HG03354 (cell line): ENCODE measurements at regions not wholly inside any gene's neighbourhood (a gene's known extent, or its start where the extent isn't known, plus 50 kb on each side); places are given as distances from the start of the nearest gene placed in this dataset.
"Not testable (repeated sequence)": the region's sequence is repeated elsewhere in the genome, so short reads cannot be mapped to it uniquely, and the experiment has no call there.

Experiments
- ATAC-seq: cut with Tn5 transposase; IDR thresholded peaks from one replicate; pipeline ENCODE4 v1.9.1; 2021; ENCODE audit warnings: mild to moderate bottlenecking; ENCODE audit not compliant: unreplicated experiment, poor library complexity, severe bottlenecking

DNA sequence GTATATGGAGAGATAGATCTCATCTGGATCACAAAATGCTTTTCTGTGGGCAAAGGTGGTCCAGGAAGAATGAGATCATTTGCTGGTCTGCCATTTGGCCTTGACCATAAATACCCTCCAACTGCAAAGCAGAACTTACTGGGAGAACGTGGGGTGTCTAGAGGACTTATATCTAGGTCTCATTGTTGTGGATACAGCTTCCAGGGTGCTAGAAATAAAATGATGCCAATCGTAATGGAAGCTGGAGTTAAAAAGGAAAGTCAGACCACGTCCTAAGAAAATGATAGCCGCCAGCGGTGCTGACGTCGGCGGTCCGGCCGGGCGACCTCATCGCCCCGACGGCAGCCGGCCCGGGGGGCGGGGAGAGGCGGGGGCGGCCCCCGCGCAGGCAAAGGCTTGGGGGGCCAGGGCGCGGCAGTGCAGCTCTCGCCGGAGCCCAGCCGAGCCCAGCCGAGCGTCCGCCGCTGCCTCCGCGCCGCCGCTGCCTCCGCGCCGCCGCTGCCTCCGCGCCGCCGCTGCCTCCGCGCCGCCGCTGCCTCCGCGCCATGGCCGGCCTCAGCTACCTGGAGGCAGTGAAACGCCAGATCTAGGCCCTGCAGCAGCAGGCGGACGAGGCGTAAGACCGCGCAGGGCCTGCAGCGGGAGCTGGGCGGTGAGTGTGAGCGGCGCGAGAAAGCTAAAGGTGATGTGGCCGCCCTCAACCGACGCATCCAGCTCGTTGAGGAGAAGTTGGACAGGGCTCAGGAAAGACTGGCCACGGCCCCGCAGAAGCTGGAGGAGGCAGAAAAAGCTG, 89.5 kb downstream of the EOMES start:
- ATAC-seq: peak; percentile 91

DNA sequence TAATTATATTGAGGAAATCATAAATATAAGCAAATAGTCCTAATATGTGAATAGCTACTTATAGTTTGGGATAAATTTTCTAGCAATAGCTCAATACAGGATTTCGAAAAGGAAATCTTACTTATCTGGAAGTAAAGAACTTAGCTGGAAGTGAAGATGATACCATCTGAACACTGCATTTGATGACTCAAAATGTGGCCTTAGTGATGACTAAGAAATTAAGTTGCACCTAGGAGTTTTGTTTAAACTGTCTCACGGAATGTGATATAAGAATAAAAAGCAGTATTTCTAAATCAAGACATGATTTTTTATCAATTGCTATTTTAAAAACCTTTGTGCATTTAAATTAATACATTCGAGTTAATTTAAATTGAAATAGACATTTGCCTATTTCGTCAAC, 91.2 kb downstream of the EOMES start:
- ATAC-seq: no peak

DNA sequence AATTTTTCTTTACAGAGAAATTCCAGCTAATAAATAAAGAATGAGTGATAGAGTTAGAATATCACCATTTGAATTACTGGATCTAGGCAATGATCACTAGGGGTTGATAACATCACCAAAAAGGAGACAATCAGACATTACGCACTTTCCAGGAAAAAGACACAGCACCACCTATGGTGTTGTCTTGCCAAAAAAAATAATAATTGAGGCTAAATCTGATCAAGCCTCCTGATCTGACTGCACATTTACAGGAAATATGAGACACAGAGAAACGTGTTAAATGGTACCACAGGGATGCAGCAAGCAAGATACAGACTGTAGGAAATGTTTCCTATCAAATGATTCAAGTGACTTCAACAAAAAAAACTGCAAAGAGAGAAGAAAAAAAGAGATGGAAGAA, 92.8 kb downstream of the EOMES start:
- no peak for ATAC-seq

DNA sequence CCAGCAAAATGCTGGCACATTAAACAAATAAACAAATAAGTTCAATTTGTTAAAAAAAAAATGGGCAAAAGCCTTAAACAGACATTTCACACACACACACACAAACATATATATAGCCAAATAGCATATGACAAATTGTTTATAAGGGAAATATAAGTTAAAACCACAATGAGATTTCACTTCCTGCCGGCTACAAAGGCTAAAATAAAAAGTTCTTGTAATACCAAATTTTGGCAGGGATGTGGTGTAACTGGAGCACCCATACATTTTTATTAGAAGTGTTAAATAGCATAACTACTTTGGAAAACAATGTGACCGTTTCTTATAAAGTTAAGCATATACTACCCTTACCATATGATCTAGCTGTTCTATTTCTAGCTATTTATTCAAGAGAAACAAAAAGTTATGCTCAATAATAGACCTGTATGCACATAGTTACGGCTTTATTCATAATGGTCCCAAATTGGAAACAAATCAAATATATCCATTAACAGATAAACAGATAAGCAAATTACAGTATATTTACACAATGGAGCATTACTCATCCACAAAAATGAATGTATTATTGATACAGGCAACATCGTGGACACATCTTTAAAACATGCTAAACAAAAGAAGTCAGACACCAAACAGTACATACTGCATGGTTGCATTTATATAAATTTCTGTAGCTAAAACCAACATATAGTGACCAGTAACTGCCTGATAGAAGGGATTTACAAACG, 93.9 kb downstream of the EOMES start:
- ATAC-seq: no peak

DNA sequence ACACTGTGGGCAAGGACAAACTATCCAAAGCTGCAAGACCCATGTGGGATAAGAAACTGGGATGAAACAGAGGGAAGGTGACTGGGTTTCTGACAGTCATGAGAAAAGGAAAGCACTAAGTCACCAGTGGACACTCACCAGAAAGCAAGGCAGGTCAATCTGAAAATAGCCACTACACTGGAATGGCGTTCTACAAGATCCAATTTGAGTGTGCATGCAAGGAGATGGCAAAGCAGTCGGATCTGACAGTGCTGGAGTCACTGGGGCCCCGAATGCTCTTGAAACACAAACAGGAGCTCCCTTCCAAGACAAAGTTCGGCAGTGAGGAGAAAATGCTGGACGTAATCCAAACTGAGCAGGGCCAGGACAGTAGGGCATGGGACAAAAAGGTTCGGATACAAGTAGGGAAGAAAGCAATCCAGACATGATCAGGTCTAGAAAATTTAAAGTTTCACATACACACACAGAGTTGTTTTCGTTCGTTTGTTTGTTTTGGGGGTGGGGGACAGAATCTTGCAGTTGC, 95.5 kb downstream of the EOMES start:
- ATAC-seq: no peak

DNA sequence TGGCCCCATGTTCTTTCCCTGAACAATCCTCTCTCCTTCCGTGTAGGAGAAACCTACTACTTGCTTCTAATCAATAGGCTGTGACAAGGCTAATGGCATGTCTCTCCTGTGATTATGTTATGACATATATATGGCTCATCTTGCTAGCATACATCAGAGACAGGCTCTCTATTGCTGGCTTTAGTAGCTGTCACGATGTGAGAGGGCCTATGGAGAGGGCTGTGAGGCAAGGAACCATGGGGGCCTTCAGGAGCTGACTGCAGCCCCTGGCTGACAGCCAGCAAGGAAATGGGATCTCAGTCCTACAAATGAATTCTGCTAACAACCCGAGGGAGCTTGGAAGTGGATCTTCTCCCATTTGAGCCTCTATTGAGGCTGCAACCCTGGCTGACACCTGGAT, 96.3 kb downstream of the EOMES start:
- no peak for ATAC-seq

DNA sequence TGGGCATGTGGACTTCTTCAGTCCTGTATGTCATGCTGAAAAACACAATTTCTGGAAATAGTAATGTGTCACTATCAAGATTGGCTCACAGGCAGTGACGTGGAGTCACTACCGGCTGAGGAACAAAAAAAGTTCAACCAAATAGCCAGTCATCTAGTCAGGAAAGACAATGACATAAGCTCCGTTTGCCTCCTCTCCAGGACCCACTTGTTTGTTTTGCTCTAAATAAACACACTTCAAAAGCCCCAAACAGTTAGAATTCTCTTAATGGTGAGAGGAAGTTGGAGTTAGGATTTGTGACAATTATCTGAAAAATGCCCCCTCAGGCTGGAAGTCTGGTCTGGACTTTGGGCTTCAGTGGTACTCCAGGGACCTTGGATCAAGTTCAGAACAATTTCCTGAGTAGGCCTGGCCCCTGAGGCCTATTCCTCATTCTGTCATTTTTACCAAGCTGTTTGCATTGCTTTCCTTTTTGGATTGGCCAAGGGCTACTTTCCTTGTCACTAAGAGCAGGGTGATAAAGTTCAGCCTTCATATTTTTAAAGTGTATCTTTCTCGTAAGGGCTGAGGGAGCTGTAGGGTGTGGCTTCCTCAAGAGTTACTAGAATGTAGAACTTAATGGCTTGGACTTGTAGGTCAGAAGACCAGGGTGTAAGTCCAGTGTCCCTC, 98.9 kb downstream of the EOMES start:
- ATAC-seq: no peak

DNA sequence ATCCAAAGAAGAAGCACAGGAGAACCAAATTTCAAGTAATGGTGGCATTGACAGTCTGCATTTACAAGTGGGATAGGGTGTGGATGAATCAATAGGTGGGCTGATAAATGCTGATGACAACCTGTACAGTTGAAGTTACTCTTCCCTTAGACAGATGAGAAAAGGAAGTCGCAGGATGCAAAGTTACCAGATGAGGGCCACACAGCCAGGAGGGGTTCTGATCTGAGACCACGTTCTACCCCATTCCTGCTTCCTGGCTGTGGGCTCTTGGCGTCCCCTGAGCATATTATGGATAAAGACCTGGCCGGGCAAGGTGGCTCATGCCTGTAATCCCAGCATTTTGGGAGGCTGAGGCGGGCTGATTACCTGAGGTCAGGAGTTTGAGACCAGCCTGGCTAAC, 104.6 kb downstream of the EOMES start:
- no peak for ATAC-seq

DNA sequence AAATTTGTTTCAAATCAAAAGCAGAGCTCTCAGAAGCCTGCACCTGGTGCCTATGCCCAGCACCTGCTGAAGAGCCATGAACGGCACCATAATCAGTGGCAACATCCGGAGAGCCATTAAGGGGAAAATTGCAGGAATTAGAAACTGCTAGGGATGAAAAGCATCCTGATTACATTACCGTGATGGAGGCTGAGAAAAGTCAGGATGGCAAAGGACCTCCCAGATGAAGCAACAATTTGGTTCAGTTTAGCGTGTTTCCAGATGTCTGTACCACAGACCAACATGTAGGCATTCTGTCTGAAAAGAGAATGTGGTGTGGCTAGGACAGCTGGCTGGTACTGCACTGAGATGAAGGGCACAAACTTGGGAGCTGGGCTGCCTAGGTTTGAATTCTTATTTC, 106.1 kb downstream of the EOMES start:
- ATAC-seq: no peak

DNA sequence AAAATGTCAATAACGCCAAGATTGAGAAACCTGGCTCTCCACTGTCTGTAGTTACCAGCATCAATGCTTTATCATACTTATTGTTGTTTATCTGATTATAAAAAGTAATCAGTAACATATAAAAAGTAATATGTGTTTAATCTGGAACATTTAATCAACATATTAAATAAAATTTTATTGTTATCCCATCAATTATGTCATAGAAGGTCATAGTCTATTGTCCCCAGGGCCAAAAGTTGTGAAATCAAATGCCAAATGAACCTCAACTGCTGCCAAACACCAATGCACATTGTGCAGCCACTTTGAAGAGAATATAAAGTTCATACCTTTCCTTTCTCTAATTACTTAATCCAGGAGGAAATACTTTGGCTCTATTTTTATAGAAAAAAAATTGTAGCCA, 106.6 kb downstream of the EOMES start:
- no peak for ATAC-seq

DNA sequence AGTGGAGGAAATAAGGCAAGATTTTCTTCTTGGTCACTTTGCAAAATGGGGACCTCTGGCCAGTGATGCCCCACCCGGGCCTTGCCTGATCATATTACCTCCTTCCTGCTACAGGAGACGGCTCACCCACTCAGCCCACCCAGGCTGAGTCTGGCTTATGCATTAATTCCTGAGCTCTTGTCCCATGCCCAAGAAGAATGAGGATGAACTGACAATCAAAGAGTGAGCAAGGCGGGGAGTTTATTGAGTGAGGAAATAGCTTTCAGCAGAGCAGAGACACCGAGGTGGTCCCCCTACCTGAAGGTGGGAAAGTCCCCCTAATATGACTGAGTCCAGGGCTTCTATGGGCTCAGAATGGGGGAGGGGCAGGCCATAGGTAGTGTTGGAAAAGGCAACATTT, 107.5 kb downstream of the EOMES start:
- no peak for ATAC-seq

DNA sequence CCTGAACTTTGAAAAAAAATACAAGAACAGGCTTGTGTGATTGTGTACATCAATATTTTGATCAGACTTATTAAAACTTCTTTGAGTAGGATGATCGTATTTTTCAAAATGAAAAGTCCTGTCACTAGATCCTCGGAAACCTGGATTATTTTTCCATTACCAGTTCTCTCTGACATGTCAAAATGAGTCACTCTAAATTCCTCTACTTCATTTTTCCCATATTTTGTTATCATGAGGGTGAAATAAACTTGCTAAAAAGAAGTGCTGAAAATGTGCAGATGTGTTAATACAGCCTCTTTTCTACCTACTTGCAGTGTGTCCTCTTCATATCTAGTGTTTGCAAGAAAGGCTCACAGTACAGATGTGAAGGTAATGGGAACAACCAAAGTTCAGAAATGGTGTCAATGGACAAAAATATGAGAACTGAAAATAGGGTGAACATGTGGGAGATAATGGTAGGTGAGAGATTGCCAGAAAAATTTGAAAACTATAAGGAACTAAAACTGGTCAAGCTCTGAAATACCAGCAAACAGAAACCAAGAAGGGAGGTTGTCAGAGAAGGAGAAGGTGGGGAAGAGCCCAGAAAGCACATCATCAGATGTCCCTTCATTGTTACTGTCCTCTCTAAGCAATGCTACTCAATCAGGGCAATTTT, 108.2 kb downstream of the EOMES start:
- no peak for ATAC-seq

DNA sequence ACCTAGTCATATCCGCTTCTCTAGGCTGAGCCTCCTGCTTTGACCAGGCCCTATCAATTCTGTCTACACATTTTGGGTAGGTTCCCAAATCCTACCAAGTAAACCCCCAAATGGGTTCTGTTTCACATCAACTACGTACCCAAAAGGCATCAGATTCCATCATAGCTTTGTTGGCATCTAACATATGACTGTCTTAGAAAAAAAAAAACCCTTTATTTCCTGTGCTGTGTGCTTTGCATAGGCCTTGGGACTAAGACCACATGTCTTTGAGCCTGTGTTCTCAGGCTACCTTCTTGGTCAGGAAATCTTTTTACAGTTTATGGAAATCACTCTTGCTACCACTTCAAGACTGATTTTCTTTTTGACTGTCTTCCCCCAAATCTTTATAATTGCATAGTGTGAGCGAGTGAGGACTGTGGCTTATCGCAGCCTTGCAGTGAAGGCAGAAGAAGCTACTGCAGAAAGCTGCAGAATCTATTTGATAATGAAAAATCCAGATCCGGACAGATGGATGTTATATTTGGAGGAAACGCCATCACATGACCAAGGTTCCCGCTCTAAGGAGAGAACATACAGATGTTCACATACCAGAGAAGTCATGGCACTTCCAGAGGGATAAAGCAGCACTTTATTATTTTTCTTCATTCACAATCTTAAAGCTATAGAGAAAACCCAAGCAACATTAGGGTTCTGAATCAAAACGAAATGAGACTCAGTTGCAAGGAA, 111.2 kb downstream of the EOMES start:
- ATAC-seq: no peak

DNA sequence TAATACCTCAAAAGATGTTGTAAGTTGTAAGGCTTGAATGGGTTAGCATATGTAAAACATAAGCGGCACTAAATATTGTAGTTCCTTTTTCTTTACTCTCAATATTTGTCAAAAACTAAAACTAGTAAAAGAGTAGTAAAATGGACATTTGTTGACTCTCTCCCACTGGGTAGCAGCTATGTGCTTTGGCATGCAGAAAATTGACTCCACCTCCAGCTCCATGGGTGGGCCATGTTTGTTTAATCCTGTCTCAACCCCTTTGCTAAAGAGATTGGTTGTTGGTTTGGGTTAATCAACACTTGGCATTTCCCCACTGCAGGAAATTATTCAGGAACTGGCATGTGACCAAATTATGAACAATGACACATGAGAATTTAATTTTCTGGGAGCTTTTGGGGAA, 114.8 kb downstream of the EOMES start:
- ATAC-seq: no peak

DNA sequence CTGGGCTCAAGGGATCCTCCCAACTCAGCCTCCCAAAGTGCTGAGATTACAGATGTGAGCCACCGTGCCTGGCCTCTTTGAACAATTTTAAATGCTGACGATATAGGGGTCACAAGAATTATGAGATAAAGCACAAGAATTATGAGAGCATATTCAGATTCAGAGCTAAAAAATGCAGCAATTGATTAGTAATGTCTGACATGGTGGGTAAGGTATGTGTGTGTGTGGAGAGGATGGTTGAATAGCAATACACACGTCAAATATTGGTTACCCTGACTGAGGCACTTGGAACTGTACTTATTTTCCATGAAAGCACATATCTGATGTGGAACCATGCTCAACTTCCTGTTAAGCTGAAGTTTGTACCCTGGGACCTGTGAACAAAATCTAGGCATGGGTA, 115.6 kb downstream of the EOMES start:
- ATAC-seq: no peak

DNA sequence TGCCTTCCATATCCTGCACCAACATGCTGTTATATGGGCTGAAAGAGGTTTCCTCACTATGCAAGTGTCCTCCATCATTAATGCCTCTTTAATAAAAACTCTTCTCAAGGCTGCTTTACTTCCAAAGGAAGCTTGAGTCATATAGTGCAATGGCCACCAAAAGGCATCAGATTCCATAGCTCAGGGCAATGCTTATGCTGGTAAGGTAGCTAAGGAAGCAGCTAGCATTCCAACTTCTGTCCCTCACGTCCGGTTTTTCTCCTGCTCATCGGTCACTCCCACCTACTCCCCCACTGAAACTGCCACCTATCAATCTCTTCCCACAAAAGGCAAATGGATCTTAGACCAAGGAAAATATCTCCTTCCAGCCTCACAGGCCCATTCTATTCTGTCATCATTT, 117.1 kb upstream of the SLC4A7 start:
- ATAC-seq: not testable (repeated sequence)

DNA sequence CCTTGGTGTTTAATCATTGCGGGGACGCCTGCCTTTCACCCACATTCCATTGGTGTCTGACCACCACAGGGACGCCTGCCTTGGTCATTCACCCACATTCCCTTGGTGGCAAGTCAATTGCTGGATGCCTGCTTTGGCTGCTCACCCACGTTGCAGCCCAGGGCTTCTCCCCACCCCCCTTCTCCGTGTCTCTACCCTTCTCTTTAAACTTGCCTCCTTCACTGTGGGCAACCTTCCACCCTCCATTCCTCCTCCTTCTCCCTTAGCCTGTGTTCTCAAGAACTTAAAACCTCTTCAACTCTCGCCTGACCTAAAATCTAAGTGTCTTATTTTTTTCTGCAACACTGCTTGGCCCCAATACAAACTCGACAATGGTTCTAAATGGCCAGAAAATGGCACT, 115.6 kb upstream of the SLC4A7 start:
- not testable (repeated sequence) for ATAC-seq

DNA sequence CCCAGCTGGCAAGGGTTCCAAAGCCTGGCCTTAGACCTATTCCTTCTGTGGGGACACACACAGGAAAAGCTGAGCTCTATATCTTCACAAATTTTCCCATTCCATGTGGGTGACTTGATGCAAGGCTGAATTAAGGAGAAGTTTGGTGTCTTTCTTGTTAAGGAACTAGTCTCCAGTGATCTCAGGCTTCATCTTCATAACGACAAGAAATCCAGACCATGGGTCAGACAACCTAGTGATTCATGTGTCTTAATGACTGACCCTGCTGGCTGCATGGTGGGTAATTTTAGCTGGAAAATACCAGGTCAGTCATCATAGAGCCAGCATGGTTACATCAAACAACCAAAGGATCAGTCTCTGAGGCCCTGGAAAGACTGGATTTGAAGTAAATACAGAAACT, 112.7 kb upstream of the SLC4A7 start:
- peak; percentile 51 for ATAC-seq

DNA sequence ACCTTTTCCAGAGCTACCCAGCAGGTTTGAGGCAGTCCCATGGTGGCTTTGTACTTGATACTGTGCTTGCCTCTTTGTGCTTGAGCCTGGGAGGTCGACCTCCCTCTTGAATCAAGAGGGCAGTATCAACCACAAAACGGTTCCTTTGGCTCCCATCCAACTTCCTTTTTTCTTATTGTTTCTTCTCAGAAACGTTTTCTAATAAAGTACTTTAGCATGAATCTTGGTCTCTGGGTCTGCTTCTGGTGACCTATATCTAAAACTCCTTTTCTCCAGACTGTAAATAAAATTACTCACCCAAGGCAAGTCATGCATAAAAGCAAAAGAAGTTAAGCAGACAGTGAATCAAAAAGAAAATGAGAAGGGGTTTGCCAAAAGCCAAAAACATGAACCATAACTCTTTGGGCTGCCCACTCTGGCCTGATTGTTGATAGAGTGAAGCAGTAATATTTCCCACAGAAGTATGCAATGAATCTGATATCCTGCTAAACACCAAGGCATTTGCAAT, 112.2 kb upstream of the SLC4A7 start:
- ATAC-seq: peak; percentile 55
